HG02943 (cell line): ENCODE measurements at regions not wholly inside any gene's neighbourhood (a gene's known extent, or its start where the extent isn't known, plus 50 kb on each side); places are given as distances from the start of the nearest gene placed in this dataset.
"Not testable (repeated sequence)": the region's sequence is repeated elsewhere in the genome, so short reads cannot be mapped to it uniquely, and the experiment has no call there.

ENCODE experiments used
- ATAC-seq: cut with Tn5 transposase; IDR thresholded peaks from one replicate; pipeline ENCODE4 v1.9.1; 2021; ENCODE audit warnings: mild to moderate bottlenecking, low read depth, moderate library complexity; ENCODE audit not compliant: unreplicated experiment

DNA sequence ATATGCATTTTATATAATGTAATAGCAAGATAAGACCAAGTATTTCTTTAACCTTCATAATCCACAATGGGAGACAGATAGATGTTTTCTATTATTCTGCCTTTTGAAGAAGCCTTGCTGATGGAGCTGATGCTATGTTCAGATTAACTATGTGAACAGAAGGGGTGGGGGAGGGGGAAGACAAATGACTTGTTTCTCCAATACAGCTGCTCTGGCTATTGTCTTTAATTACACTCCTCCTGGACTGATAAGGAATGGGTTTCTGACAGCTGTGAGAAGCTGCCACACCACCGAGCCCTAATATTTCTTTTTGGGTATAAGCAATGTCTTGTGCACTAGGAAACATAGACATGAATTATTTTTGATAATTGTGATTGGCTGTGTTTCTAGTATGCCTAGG is 62.0 kb downstream of the CAVIN4 start:
- no peak for ATAC-seq

DNA sequence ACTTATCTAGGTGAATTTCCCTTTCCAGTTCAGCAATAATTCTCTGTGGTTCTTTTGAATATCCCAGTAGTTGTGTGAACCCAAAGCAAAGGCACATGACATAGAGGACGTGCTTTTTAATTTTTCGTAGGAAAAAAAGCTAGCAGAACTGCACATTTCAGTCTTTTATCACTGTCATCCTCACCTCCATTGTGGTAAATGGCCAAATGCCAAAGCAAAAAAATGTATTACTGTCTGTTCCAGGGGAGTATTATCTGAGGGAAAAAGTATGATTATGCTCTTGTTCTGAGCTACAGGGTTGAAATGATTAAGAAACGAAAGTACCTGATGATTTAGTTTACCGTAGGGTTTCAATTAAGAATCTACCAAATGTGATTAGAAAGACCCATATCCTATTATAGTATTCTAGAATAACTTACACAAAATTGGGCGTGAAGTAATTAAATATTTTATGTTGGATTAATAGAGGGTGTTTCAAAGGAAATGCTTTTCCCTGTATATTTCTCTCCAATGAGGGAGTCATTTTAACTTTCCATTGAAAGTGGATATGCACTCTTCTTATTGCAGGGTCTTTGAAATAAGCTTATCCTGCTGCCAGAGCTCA is 62.7 kb downstream of the CAVIN4 start:
- ATAC-seq, result no peak

DNA sequence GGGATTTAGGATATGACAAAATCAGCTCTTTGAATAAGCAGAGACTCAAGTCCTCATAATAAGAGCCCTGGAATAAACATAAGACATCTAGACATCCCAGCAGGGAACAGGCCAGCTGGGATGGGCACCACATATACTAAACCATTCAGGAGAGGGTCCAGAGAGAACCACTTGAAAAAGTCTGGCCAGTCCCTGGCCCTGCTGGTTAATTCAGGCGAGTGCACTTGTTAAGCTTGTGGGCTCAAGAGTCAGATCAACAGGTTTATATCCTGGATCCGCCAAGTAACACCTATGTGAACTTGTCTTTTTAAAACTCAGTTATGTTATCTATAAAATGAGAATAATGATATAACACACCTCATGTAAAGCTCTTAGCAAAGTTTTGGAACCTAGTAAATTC is 63.3 kb downstream of the CAVIN4 start:
- ATAC-seq, result no peak

DNA sequence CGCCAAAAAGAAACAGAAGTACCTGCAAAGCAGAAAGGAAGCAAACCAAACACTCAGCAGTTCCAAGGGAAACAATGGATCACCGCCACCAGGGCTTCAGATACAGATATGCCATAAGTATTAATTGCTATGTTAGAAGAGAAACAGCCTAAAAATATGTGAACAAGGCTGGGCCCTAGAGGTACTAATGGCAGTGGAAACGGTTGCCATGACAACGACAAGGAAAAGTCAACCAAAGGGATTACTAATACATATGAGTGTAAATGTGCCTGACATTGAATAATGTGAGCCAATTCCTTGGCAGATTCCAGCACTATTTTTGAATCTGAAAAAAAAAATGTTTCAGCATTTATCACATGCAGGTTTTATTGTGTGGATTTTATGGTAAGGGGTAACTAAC is 75.0 kb downstream of the CAVIN4 start:
- no peak for ATAC-seq

DNA sequence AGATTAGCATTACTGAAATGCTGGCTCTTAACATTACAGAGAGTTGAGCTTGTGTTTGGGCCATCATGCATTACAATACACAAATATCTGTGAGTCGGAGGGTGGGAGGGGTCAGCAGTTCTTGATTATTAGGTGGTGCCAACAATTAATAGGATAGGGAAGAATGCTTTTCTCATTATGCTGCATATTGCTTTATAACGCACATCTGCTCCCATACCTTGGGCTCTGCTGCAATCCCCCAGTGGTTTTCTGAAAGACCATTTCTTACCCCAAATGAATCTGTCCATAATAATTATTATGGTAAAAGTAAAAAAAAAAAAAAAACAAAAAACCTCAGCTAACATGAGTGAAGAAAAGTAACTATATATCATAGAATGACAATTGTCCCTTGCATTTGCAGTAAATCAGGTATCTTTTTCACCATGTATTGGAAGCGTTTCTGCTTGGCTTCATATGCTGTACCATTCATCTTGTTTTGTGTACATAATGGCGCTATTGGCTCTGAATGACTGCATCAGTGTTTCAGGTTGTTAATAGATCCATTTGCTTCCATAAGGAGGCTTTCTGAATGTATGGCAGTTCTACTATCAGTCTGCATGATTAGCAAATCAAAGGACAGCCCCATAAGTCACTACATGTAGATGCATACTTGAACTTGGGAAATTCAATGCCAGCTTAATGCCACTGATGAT is 75.9 kb downstream of the CAVIN4 start:
- ATAC-seq, result no peak

DNA sequence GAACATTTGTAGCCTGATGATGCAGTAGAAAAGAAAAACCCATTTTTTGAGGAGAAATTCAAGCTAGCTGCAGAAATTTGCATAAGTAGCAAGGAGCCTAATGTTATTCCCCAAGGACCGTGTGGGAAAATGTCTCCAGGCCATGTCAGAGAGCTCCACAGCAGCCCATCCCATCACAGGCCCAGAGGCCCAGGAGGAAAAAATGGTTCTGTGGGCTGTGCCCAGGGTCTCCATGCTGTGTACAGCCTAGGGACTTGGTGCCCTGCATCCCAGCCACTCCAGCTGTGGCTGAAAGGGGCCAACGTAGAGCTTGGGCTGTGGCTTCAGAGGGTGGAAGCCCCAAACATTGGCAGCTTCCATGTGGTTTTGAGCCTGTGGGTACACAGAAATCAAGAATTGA is 79.0 kb downstream of the CAVIN4 start:
- ATAC-seq, result not testable (repeated sequence)

DNA sequence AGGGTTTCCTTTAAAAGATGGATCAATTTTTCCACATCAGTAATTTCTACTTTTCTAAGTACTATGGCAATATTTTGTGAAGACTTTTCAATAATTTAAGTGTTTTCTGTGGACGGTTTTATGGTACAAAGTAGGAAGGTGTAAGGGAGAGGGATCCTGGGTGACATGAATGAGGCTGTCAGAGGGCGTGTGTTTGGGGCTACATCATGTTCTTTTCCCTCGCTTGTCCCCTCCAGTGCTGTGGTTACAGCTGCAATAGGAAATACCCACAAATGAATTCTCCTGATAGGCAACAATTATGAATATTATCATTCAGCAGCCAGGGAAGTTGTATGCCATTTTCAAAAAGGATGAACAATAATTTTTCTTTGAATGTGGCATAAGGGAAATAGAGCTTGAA is 83.8 kb downstream of the CAVIN4 start:
- ATAC-seq, result no peak

DNA sequence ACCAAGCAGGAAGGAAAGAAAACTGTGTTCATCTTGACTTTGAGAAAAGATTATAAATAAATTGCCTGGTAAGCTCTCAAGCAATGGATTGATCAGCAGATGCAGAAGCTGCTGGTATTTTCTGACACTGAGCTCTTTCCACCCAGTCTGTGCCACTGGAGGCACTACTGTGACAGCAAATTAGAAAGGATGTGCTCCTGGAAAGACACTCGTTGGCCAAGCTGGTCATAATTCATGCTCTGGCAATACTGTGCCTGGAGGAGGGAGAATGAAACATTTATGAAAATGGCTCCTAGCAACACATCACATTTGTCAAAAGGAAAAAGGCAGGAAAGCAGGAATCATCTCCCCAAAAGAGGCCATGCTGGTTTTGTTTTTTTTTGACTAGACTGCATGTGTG is 84.2 kb downstream of the CAVIN4 start:
- ATAC-seq, result no peak

DNA sequence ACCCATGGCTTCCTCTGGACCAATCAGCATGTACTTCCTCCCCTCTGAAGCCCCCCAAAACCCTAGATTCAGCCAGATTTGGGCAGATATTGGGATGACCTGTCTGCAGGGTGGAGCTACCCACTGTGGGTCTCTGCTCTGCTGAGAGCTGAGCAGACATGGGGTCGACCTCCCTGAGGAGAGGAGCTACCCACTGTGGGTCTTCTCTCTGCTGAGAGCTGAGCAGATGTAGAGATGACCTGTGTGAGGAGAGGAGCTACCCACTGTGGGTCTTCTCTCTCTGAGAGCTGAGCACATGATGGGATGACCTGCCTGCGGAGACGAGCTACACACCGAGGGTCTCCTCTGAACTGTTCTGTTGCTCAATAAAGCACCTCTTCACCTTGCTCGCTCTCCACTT is 89.6 kb downstream of the CAVIN4 start:
- ATAC-seq, result no peak

DNA sequence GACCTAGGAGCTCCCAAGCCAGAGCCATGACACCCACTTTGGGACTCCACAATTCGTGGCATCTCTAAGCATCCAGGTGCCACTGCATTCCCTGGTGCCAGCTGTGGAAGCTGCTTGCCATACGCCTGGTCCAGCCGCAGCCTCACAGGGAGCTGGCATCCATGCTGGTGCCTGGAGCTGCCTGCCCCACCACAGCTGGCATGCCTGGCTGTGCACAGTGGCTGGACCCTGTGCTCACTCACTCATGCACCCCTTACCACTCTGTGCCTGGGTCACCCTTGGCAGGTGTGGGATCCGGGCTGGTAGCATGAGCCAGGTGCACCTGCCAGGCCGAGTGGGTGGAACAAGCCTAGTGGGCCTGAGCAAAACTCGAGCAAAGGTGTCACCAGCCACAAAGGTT is 90.1 kb downstream of the CAVIN4 start:
- no peak for ATAC-seq

DNA sequence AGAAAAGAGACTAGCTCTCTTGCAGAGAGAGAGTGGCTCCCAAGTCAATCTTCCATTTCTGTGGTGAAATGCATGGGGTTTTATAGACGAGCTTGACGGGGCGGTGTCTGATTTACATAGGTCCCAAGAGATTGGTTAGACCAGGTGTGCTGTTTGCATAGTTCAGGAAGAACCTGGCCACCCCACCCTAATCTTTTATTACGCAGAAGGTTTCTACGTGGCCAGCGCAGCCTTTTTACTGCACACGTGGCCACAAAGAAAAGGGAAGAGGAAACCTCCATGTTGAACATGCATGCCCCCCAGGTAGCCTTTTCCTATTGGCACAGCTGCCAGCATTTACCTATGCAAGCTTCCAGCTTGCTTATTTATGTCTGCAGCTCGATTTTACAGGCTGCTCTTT is 92.1 kb downstream of the CAVIN4 start:
- ATAC-seq, result no peak

DNA sequence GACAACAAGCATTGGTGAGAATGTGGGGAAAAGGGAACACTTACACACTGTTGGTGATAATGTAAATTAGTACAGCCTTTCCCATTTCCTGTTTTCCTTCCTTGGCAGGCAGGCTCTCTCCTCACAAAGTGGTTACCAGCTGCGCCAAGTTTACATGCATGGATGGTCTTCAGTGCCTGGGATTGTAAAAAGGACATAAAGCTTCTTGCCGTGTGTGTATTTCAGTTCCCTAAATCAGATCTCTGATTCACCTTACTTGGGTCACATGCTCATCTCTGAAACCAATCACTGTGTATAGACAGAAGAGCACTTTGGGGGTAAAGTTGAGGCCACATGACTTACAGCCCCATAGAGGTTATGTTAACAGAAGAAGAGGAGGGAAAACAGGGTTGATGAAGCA is 92.8 kb downstream of the CAVIN4 start:
- no peak for ATAC-seq

DNA sequence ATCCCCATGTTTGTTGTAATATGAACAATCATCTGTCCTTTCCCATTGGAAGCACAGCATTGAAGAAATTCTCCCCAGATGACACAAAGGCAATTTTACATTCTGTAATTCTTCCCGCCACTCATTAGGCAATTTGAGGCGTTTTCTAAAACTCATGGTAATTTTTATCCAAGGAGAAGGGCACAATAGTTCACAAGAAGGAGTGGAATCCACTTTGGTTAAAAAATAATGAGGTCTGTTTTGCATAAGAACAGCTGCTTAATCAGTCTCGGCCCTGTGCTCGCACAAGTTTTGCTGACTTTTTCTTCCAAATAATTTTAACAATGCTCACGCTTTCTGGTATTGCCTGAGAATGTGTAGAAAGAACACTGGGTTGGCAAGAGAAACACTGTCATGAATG is 94.0 kb downstream of the CAVIN4 start:
- ATAC-seq, result no peak

DNA sequence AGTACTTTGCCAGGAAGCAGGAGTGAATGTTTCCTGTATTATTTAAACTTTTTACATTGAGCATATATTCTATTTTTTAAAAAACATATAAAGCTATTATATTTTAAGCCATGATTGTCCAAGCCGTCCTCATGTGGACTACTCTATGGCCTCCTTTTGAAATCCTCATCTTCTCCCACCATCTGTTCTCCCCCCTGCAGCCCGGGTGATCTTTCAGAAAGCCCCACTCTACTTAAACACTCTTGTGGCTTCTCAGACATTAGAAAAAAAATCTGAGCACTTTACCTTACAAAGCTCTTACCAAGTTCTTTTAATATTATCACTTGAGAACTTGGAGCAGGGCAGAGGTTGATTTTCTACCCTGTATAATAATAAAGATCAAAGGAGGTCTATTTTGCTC is 95.4 kb downstream of the CAVIN4 start:
- ATAC-seq, result no peak

DNA sequence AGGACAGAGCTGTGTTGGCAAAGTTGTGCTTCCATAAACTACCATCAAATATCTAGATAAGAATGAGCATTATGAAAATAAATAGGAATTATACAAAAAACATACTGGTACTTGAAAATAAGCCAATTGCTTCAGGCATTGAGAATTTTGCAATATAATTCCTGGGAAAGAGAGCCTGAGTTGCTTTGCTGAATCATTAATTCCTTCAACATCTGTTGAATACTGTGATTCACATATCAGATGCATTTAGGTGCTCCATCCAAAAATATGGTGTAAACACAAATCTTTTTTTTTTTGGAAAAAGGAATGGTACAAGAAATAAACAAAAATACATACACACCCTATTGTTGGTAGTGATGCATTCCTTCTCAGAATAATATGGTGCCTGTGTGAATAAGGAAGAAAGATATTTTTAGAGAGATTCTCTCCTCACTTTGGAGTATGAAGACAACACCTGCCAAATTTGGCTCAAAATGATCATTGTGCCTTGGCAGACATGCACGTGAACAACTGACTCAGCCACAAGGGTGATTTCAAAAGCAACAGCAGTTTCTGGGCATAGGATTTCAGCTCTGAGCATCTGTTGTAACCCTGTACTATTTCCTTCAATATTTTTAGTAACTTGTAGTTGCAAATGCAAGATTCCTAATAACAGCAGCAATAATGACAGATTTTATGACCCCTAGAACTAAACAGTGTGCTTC is 96.7 kb downstream of the CAVIN4 start:
- no peak for ATAC-seq

DNA sequence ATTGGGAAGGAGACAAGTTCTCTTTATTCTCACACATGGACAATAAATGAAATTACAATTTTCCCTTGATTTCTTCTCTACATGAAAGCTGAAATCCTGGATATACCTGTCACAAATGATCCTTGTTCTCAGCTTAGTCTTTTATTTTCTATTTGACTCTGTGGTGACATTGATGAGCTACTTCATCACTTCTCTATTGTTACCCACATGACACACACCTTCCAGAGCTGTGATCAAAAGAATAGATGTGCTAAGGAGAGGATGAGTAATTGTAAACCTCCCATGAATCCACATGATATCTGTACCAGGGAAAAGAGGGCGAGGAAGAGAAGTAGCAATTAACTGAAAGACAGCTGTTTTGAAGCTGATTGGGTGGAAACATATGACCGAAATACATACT is 102.0 kb downstream of the CAVIN4 start:
- no peak for ATAC-seq

DNA sequence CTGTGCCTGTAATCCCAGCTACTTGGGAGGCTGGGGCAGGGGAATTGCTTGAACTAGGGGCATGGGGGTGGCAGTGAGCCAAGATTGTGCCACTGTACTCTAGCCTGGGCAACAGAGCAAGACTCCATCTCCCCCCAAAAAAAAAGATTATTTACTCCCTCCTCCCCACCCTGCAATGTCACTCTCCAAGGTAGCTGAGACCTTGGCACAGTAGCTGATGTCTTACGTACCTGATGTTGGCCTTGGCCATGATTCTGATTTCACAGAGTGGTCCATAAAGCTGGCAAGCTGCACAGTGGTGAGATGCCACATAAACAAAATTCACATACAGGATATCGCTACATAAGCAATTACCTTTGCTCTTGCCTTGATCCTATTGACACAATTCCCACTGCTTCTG is 108.5 kb downstream of the CAVIN4 start:
- ATAC-seq, result no peak

DNA sequence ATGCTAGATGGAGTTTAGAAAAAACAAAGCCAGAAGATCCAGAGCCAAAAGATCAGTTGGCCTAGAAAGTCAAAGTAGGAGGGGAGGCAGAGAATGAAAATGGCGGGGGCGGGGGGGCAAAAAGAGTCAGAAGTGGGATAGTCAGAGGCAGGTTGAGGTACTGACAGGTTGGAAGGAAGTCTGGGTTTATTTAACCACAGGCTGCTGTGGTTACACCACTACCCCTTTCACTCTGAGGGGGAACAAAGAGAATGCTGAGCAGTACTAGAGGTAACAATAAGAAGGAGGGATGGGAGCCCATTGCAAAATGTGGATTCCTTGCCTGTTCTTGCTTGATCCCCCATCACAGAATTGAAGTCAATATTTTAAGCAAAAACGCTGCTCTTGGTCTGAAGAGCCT is 111.8 kb downstream of the CAVIN4 start:
- no peak for ATAC-seq

DNA sequence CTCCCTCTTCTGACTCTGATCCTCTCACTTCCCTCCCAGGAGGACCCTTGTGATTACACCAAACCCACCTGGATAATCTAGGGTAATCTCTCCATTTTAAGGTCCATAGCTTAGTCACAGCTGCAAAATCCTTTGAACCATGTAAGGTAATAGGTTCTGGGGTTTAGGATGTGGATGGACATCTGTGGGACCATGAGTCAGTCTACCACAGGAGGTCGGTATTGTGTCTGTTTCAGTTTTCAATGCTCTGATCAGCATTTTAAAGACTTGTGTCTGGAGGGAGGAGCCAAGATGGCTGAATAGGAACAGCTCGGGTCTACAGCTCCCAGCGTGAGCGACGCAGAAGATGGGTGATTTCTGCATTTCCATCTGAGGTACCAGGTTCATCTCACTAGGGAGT is 112.6 kb downstream of the CAVIN4 start:
- no peak for ATAC-seq

DNA sequence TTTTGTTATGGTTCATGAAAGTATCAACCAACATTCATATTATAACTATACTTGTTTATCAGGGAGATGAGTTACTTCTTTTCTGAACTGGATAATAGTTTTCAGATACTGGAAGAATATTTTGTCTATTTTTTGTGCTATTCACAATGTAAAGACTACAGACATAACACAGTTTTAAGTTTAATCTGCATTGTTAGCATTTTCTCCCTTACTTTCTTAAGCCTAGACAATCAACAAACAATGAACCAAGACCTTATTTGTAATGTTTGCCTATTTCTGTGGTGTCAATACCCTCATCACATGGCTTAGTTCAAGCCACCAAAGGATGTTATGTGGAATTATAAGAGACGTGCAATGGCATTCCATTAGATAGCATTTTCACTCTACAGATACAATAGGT is 119.5 kb downstream of the CAVIN4 start:
- ATAC-seq, result no peak

DNA sequence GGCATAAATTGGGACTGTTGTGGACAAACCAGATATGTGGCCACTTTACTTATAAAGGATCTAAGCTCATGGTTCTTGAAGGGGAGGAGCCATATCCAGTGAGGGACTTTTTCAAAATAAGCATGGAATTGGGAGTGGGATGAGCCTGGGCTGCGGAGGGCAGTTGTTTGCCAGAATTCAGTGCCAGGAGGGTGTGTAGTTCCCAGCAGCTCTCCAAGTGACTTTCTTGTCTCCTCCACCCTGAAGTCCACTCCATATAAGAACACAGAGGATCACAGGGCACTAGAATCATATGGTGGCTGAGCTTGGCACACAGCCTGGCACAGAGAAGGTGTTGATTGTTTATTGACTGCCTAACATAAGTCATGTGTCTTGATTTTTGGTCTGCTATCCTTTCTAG is 121.1 kb downstream of the CAVIN4 start:
- no peak for ATAC-seq

DNA sequence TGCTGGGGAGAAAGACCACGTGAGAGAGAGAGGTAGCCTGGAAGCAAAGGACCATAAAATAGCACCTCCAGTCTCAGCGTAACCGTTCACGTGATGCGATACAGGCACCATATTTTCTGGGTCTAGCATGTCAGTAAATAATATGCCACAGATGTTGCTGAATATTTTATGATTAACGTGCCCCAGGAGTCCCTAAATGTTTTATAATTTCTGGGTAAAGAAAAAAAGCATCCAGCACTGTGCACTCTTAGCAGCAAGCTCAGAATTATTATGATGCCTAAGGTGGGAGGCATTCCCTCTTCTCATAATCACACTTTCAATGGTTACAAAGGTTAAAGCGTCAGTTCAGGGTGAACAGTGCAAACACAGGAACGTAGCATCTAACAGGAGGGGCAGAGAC is 121.8 kb downstream of the CAVIN4 start:
- ATAC-seq, result no peak
